GM21367 (cell line): ENCODE measurements at regions not wholly inside any gene's neighbourhood (a gene's known extent, or its start where the extent isn't known, plus 50 kb on each side); places are given as distances from the start of the nearest gene placed in this dataset.

ENCODE experiments used
- ATAC-seq: cut with Tn5 transposase; IDR thresholded peaks from one replicate; pipeline ENCODE4 v1.9.1; 2021; ENCODE audit not compliant: unreplicated experiment

GRCh38 chr3:159165961-159166360, 364.1 kb downstream of the MFSD1 start:
- ATAC-seq: no peak

- no peak for ATAC-seq
Observed at GRCh38 chr3:159166899-159167586, 365.2 kb downstream of the MFSD1 start.

- ATAC-seq: no peak
Observed at GRCh38 chr3:159168788-159169187, 366.9 kb downstream of the MFSD1 start.

GRCh38 chr3:159169828-159170227, 368.0 kb downstream of the MFSD1 start:
- ATAC-seq: no peak

- ATAC-seq: no peak
Observed at GRCh38 chr3:159170436-159171003, 368.7 kb downstream of the MFSD1 start.

GRCh38 chr3:159171333-159171732, 369.5 kb downstream of the MFSD1 start:
- no peak for ATAC-seq

GRCh38 chr3:159172473-159172872, 370.6 kb downstream of the MFSD1 start:
- ATAC-seq: no peak

- no peak for ATAC-seq
Observed at GRCh38 chr3:159174715-159175692, 373.1 kb downstream of the MFSD1 start.

GRCh38 chr3:159178209-159178897, 376.5 kb downstream of the MFSD1 start:
- no peak for ATAC-seq

GRCh38 chr3:159182961-159183360, 381.1 kb downstream of the MFSD1 start:
- ATAC-seq: no peak

GRCh38 chr3:159185443-159186050, 383.7 kb downstream of the MFSD1 start:
- ATAC-seq: peak; percentile 76

- peak; percentile 54 for ATAC-seq
Observed at GRCh38 chr3:159186581-159186980, 384.7 kb downstream of the MFSD1 start.

- ATAC-seq: no peak
Observed at GRCh38 chr3:159187232-159187631, 385.4 kb downstream of the MFSD1 start.

GRCh38 chr3:159187706-159188105, 385.9 kb downstream of the MFSD1 start:
- ATAC-seq: no peak

GRCh38 chr3:159189994-159190669, 388.3 kb downstream of the MFSD1 start:
- no peak for ATAC-seq

- ATAC-seq: no peak
Observed at GRCh38 chr3:159191447-159191846, 389.6 kb downstream of the MFSD1 start.

- no peak for ATAC-seq
Observed at GRCh38 chr3:159196359-159196758, 394.5 kb downstream of the MFSD1 start.

GRCh38 chr3:159200176-159200575, 398.3 kb downstream of the MFSD1 start:
- no peak for ATAC-seq

- no peak for ATAC-seq
Observed at GRCh38 chr3:159208050-159208449, 406.2 kb downstream of the MFSD1 start.

- no peak for ATAC-seq
Observed at GRCh38 chr3:159209459-159209858, 407.6 kb downstream of the MFSD1 start.
